ENCODE measurements at regions not wholly inside any gene's neighbourhood (a gene's known extent, or its start where the extent isn't known, plus 50 kb on each side); places are given as distances from the start of the nearest gene placed in this dataset.
"Not testable (repeated sequence)": the region's sequence is repeated elsewhere in the genome, so short reads cannot be mapped to it uniquely, and the experiment has no call there.

- DNase-seq (ENCODE audit: low read depth): no peak
Observed at GRCh38 chr15:98330258-98330657, 318.1 kb upstream of the IGF1R start.

- DNase-seq (ENCODE audit: low read depth): no peak
Observed at GRCh38 chr15:98330692-98331435, 317.5 kb upstream of the IGF1R start.

- no peak for DNase-seq (ENCODE audit: low read depth)
Observed at GRCh38 chr15:98331676-98332075, 316.7 kb upstream of the IGF1R start.

GRCh38 chr15:98333251-98333650 is 315.1 kb upstream of the IGF1R start:
- DNase-seq (ENCODE audit: low read depth): no peak

GRCh38 chr15:98342911-98343310 is 305.4 kb upstream of the IGF1R start:
- DNase-seq (ENCODE audit: low read depth): no peak

GRCh38 chr15:98344591-98344990 is 303.7 kb upstream of the IGF1R start:
- DNase-seq (ENCODE audit: low read depth): no peak

GRCh38 chr15:98347001-98347400 is 301.3 kb upstream of the IGF1R start:
- DNase-seq (ENCODE audit: low read depth): no peak

GRCh38 chr15:98347866-98348265 is 300.5 kb upstream of the IGF1R start:
- DNase-seq (ENCODE audit: low read depth): no peak

- DNase-seq (ENCODE audit: low read depth): no peak
Observed at GRCh38 chr15:98350276-98350675, 298.1 kb upstream of the IGF1R start.

- not testable (repeated sequence) for DNase-seq (ENCODE audit: low read depth)
Observed at GRCh38 chr15:98358274-98358673, 290.1 kb upstream of the IGF1R start.

- no peak for DNase-seq (ENCODE audit: low read depth)
Observed at GRCh38 chr15:98358971-98359370, 289.4 kb upstream of the IGF1R start.

GRCh38 chr15:98363416-98363815 is 284.9 kb upstream of the IGF1R start:
- no peak for DNase-seq (ENCODE audit: low read depth)

GRCh38 chr15:98363955-98364354 is 284.4 kb upstream of the IGF1R start:
- no peak for DNase-seq (ENCODE audit: low read depth)

- no peak for DNase-seq (ENCODE audit: low read depth)
Observed at GRCh38 chr15:98369081-98369716, 279.1 kb upstream of the IGF1R start.

GRCh38 chr15:98375513-98376340 is 272.6 kb upstream of the IGF1R start:
- DNase-seq (ENCODE audit: low read depth): no peak

GRCh38 chr15:98380721-98381120 is 267.6 kb upstream of the IGF1R start:
- no peak for DNase-seq (ENCODE audit: low read depth)

- no peak for DNase-seq (ENCODE audit: low read depth)
Observed at GRCh38 chr15:98381446-98381845, 266.9 kb upstream of the IGF1R start.

GRCh38 chr15:98382139-98382538 is 266.2 kb upstream of the IGF1R start:
- no peak for DNase-seq (ENCODE audit: low read depth)

GRCh38 chr15:98383571-98383970 is 264.8 kb upstream of the IGF1R start:
- DNase-seq (ENCODE audit: low read depth): no peak

- DNase-seq (ENCODE audit: low read depth): no peak
Observed at GRCh38 chr15:98384328-98385029, 263.9 kb upstream of the IGF1R start.

- no peak for DNase-seq (ENCODE audit: low read depth)
Observed at GRCh38 chr15:98385752-98386381, 262.5 kb upstream of the IGF1R start.

GRCh38 chr15:98386561-98386960 is 261.8 kb upstream of the IGF1R start:
- no peak for DNase-seq (ENCODE audit: low read depth)

Measured in stimulated activated CD8-positive, alpha-beta memory T cell treated with anti-CD3 and anti-CD28 coated beads, Interleukin-4, amount 100 ng/mL, for 24 hours (primary cell).